ENCODE measurements at regions not wholly inside any gene's neighbourhood (a gene's known extent, or its start where the extent isn't known, plus 50 kb on each side); places are given as distances from the start of the nearest gene placed in this dataset.

DNA sequence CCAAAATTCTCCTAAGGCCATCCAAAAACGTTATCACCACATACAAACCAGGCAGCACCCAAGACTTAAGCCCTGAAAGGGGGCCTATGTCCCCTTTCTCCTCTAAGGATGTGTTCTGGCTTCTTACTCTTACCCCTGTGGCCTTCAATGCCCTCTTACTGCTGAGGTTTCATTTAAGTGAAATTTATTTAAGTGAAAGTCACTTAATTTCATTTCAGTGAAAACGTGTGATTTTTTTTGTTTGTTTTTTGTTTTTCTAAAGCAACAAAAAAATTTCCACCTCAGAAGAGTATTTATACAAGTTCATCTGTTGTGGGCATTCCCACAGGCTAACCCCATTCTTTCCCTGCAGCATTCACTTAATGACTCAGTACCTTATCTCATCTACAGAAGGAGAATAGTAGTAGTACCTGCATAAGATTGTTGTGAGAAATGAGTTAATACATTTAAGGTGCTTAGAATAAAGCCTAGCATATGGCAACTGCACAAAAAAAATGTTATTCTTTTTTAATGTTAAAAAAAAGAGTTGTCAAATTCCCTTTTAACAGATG is 220.6 kb downstream of the CHRM3 start:
- no peak for DNase-seq

DNA sequence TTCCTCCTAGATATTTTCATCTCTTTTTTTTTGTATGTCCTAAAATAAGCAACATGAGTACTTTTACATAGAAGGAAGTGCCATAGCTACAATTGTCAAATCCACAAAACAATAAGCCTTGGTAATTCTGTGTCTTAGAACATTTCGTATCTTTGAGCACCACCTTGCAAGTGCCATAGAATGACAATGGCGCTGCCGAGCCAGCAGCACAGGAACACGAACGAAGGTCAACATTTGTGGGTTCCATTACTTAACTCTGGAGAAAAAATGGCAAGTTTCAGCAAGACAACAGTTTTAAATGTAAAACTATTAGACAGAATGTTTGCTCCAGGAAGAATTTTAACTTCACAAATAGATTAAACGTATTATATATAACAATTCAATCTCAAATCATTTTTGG is 222.1 kb downstream of the CHRM3 start:
- DNase-seq, result no peak

DNA sequence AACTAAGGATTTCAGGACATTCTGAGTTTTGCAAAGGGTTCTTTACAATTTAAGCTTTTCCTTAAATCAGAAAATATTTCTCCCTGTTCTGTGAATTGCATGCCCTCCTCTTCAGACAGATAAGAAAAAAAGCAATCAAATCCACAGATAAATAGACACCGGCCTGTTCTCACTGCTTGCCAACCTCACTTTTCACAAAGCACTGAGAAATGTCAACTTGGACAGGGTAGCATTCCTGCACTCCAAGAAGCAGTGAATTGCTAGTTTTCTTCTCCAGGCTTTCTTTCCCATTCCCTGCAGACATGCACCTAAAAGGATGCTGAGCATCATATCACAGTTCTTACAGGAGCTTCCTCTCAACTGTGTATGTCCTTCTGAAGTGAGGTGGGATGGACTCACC is 226.0 kb downstream of the CHRM3 start:
- no peak for DNase-seq

DNA sequence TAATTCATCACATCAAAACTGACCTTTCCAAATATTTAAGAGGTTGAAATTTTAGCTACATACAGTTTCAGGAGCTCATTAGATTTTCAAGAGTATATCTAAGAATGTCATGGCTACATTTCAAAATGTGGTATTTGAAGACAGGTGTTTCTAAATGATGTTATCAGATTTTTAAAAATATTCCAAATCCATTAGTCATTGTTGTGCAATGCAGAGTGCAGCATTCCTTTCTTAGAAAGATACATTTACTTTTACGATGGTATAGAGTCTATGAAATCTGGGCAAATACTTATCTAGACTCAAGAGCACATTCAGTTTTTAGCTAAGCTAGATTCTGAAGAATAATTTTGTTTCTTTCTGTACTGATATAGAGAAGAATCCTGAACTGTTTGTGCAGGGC is 230.3 kb downstream of the CHRM3 start:
- no peak for DNase-seq

DNA sequence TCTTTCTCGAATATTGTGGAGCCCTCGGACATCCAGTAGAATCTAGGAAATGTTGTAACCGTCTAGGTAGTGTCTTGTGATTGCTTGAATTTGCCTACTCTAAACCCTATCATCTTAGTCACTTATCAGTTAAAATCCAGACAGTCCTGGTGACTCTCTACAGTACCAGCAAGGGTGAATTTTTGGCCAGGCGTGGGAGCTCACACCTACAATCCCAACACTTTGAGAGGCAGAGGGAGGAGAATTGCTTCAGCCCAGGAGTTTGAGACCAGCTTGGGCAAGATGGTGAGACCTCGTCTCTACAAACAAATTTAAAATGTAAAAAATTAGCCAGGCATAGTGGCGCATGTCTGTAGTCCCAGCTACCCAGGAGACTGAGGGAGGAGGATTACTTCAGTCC is 230.9 kb downstream of the CHRM3 start:
- DNase-seq, result no peak

DNA sequence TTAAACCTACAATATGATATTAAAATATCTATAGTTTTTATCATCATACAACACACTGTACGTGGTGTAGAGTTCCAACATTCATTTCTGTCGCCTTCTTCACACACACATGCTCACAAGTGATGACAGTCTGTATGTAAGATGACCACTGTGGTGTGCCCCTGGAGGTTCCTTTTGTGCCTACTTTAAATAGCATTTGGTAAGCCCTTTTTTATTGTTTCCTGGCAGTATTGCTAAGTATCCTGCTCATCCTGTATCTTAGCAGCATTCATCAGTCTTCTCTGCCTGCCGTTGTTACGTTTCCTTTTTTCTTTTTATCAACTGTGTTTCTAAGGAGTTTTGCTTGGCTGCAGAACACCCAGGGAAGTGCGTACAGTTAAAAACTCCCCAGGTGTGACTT is 231.4 kb downstream of the CHRM3 start:
- DNase-seq, result no peak

DNA sequence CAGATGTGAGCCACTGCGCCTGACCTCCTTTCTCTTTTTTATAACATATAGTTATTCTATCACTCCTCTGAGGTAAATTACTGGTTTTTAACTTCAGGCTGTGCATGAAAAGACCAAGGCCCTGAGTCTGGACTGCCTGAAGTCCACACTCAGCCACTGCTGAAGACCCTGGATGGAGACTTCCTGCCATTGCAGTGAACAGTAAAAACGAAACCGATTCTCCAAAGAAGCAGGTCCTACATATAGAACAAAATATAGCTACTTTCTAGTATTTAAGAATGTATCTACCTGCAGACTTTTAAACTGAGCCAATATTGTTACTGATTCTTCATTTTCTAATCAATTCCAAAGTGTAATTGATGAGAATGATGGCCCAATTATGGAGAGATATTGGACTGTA is 232.8 kb downstream of the CHRM3 start:
- DNase-seq, result no peak

DNA sequence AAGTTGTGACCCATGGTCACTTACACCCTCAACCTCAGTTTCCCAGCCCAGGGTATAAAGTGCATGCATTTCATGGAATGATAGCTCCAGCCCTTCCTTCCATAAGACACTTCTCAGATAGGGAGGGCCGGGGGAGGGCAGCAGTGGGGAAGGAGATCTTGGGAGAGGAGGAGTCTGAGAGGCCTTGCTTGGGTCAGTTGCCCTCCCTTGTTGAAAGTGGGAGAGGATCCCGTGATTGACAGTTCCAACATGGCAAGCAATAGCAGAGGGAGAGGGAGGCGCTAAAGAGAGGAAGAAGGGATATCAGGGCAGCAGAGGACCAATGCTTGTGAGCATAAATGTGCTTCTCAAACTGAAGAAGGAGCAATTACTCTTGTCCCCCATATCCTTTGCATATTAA is 244.4 kb downstream of the CHRM3 start:
- no peak for DNase-seq

DNA sequence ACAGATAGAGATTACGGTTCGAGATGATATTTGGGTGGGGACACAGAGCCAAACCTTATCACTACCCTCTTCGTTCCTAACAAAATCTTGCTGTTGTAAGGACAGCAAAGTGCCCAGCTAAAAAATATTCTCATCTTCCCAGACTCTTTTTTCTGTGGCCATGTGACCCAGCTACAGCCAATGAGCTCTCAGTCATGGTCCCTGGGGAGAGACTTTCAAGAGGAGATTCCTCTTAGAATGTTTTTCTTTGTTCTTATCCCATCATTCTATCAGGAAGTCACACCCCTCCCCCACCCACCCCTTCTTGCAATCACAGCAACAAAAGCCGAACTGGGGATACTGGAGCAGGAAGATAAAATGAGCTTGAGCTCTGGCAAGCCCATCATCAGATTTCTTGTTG is 247.1 kb downstream of the CHRM3 start:
- DNase-seq, result no peak

DNA sequence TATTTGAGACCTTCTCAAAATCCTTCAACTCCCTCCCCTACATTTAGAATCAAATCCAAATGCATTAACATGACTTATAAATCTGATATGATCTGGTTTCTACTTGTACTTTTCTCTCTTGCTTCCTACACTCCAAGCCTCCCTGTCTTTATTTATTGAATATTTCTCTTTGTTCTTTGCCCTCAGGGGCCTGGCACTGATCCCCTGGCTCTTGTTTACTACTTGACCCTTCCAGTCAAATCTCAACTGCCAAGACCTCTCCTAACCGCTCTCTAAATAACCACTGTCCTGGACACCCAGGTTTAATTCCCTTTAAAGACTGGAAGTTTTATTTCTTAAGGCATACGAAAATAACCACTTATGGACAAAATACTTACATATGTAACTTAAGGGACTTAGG is 248.9 kb downstream of the CHRM3 start:
- no peak for DNase-seq

DNA sequence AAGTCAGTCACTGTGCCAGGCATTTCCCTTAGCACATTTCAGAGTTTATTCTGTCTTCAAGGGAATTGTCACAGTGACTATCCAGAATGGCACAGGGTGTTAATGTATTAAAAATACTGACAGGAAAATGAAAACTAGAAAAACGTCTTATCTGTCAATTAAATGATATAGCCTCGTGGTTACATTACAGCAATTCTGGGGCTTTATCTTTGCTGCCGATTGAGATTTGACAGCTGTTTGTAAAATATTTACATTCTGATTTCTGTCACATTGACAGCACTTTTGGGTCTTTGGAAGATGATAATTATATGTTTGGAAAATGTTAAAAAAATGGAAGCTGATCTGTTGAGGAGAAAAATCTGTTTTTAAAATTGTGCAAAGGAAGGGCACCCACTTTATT is 250.0 kb downstream of the CHRM3 start:
- no peak for DNase-seq

DNA sequence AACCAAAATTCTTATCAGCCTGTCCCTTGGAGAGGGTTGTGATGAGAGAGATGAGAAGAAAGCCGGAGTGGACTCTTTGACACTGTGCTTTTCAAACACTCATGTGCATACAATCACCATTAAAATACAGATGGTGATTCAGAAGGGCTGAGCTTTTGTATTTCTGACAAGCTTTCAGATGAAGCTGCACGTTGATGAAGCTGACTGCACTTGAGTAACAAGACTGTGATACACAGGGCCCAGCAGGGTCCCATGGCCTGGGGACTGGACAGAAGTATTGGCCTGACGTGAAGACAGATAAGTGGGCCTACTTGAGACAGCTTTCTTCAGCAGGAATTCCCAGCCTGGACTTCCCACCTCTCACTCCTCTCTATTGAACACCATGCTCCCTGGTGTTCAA is 258.2 kb downstream of the CHRM3 start:
- DNase-seq, result no peak

DNA sequence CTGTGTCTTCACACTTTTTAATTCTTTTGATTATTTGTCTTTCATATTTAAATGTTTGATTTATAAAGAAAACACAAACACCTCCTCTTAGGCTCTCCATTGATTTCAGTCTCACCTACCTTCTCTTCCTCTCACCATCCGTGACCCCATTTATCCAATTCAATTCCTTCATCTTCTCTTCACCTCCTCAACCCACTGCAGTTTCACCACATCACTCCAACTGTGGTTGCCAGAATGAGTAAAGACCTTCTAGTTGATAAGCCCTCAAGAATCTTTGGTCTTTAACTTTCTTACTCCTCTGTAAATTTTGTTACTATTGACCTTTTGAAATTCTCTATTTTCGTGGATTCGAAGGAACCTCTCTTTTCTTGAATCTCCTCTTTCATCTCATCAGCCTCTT is 260.7 kb downstream of the CHRM3 start:
- no peak for DNase-seq

DNA sequence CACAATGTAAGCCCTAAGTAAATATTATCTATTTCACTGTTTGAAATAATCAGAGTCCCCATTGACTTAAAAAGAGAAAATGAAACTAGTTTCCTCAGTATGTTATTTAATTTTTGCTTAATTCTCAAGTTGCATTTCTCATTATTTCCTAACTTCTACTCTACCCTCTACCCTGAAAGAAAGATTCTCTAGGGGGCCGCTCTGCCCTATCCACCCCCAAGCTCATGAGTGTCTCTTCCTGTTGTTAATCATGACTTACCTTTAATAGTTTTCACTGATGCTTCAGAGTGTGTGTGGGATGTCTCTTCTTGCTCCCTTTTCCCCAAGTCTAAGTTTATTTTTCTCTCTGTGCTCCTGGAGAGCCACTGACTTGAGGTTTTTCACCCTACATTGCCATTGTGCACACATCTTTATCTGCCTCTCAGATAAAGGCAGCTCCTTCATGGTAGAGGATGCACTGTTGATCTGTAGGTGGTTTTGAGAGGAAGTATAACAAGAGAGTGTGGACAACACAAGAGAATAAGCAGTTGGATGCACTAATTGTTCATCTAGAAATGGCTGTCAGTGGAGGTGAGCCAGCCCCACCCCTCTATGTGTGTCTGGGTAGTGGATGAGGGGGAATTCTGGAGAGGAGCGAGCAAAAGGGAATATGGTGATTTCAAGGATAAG is 261.7 kb downstream of the CHRM3 start:
- no peak for DNase-seq

DNA sequence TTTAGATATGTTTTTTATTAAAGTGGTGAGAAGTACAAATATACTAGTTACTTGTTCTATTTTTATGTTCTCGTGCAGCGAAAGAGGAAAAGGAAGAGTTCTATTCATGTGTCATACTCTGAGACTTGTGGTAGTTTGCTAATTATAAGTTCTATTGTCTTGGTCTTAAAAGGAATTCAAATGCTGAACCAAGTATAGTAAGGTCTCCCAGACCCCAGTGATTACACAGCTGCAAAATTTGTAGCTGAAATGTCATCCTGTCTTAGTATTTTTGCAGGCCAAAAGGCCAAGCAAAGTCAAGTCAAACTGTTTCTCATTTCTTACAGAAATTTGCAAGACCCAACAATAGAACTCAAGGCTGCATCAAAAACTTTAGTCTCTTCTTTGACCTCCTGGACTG is 268.7 kb downstream of the CHRM3 start:
- no peak for DNase-seq

DNA sequence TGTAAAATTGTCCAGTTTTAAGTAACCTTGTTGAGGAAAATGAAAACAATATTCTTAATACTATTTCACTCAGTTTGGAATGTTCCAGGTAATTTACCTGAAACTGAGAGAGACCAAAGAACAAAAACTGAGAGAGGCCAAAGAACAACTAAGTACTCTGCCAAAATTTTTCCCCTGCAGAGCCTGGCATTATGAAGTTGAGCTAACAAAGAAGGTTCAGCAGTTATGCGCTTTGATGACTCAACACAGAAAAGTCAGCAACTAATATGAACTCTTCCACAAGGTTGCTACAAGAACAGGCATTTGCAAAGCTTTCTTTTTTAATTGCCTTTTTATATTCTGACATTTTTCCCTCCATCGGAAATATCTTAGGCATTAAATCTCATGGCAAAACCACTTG is 270.9 kb downstream of the CHRM3 start:
- DNase-seq, result no peak

DNA sequence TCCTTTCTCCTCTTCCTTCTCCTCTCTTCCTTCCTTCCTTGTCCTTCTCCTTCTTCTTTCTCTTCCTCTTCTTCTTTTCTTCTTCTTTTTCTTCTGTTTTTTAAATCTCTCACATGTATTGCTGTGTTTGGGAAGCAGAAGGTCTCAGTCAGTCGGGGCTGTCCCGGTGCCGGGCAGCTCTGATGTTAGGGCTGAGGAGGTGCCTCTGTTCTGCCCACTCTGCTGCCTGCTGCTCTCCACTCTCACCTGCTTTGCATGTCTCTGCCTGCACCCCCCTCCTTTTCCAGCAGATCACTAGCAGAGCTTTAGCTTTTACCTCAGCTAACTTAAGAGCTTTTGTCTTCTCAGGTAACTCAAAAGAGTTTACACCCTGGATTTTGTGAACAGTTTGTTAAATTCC is 276.6 kb downstream of the CHRM3 start:
- DNase-seq, result no peak

DNA sequence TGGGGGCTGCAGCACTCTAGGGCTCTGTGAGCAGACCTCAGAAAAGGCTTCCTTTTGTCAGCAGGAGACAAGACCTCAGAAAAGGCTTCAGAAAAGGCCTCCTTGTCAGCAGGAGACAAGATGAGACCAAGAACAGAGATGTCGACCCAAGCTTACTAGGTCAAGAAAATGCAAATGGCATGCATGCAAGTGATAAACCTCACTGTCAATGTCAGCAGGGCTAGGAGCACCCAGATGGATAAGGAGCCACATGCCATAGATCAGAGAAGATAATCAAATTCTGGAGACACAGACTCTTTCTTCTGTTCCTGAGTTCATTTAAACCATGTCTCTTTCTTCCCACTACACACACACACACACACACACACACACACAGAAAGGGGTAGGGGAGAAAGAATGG is 285.9 kb downstream of the CHRM3 start:
- no peak for DNase-seq

DNA sequence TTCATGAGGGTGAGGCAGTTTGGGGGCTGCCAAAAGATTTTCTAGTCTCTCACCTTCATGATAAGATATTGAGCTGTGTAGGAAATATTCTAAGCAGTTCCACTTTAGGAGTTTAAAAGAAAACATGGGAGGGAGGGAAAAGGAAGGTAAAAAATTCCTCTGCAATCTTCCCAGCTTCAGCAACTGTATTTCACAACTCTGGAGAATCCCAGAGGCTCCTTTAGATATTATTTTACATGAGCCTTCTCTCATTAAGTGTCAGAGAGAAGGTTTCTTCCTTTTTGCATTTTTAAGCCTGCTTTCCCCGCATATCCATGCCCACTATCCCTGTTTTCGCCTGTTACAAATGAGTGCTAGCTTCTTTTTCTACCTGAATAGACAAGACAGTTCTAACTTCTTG is 289.4 kb downstream of the CHRM3 start:
- DNase-seq, result no peak

DNA sequence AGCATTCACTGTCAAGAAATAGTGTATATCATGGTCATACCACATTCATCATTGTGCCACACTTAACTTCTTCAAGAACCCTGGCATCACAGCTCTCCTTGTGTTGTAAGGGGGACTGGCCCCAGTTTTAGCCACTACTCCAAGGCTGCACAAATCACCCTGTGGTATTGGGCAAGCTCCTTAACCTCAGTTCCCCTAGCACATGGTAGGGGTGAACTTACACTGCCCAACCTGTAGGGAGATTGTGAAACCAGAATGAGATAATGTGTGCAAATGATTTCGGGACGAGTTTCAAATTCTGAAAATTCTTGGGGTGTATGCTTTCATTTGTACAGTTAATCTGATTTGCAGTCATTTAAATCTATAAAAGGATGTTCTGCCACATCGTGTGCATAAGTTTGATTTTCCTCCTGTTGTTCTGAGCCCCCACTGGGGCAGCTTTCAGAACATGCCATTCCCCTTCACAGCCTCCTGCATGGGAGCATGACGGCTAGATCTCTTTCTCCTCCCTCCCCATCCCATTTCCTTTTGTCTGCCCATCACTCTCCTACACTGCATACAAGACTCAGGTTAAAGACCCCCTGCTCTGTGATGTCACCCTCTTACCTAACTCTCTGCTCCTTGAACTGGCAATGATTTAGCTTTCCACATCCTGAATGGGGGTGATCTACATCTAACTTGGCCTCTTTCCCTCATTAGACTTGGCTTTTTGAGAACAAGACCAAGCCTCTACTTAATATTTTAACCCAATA is 290.3 kb downstream of the CHRM3 start:
- DNase-seq, result no peak

DNA sequence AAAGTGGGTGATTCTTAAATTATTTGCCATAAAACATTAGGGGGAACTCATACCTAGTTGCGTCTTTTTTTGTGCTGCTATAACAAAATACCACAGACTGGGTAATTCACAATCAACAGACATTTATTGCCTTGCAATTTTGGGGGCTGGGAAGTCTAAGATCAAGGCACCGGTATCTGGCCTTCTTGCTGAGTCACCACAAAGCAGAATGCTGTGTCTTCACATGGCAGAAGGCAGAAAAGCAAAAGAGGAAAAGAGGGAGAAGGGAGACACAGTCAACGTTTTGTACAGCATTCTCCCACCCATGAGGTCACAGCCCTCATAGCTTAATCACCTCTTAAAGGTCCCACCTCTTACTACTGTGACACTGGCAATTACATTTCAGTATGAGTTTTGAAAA is 291.0 kb downstream of the CHRM3 start:
- DNase-seq, result no peak

DNA sequence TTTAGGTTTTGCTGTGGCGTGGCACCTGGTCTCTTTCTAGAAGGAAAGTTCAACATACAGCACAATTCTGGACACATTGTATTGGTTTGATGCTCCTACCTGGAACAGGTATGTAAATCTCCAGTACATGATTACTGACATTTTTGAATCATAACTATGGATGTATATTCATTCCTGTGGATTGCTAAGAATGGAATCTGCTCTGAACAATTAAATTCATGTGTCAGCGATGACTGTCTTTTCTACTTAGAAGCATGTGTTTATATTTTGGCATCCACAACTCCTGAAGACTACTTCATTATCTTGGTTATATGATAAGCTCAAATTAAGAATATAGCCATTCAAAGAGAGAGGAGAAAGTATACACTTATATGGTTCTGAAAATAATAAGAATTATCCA is 291.8 kb downstream of the CHRM3 start:
- DNase-seq, result no peak

DNA sequence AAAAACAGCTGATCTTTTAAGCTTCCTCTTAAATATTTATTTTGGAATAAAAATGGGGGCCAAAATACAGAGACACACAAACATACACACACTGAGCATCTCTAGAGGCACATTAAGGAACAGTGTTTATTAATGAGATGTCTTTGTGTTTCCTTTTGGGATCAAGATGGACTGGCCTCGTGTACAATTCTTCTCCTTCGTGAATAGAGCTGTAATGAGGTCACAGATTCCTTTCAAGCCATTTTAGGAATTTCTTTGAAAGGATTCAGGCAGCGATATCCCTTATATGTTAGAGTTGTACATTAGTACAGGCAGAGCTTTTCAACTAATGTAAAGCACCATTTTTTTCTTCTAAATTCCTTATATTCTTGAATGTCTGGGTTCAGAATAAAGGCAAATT is 295.7 kb downstream of the CHRM3 start:
- no peak for DNase-seq

DNA sequence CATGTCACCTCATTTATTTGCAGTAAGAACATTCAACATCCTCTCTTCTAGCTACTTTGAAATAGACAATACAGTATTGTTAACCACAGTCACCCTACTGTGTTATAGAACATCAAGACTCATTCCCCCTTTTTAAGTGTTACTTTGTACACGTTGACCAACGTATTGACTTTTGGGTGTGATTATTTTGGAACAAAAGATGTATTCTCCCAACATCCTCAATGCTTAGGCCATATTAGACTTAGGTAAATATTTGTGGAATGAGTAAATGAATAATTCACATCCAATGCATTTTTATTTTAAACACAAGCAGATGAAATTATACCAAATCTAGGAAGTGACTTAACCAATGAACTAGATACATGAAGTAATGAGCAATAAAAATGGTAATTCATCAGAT is 296.6 kb downstream of the CHRM3 start:
- no peak for DNase-seq

DNA sequence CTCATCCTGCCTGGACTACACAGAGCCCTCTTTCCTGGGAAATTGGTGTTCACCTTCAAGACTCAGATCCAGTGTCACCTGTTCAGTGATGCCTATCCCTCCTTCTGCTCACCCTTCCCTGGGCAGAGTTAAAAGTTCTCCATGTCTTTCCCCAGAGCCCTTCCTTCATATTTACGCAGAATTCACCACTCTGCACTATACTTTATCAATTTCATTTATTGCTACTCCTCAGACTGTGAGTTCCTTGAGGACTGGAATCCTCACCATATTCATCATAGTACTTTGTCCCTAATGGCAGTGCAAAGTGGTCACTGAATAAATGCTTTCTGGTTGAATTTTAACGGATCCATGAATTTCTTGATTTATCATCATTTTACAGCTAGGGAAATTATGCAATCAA is 300.0 kb downstream of the CHRM3 start:
- no peak for DNase-seq

Measured in T-helper 1 cell (primary cell).